NCI-H1105 (cell line): ENCODE measurements at regions not wholly inside any gene's neighbourhood (a gene's known extent, or its start where the extent isn't known, plus 50 kb on each side); places are given as distances from the start of the nearest gene placed in this dataset.
"Not testable (repeated sequence)": the region's sequence is repeated elsewhere in the genome, so short reads cannot be mapped to it uniquely, and the experiment has no call there.

Experiments
- DNase-seq: peaks from one replicate; lab custom pipeline; 2025; lab: John Stamatoyannopoulos, UW

DNA sequence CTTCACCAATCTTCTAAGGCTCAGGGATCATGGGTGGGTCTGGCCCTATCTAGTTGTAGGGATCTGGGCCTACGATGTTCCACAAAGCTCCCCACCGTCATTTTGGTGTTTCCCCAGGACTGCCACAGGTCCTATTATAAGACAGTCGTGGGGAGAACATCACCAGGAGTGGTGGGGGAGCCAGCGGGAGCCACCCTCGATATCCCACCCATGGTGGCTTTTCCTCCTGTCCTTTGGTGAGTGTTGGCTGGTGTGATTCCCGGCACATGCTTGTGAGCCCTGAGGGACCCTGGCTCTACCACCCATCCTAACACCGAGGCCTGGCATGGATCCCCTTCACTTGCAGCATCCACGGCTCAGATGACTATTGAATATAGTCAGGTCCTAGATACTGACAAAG, 247.4 kb downstream of the ACTR3B start:
- no peak for DNase-seq

DNA sequence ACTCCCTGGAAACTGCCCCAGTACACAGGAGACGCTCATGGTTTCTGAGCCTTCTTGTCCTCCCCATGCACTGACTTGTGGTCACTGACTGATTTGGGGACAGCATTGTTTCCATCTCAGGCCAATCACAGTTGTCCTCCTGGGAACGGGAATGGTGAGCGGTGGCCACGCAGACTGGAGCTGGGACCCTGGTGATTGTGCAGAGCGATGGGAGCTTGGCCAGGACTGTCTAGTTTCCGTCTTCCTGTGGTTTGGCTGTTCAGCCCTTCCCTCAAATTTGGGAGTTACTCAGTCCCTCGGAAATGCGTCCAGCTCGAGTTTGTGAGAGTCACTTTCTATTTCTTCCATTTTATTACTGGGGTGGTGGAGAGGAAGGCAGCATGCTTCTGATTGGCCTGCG, 250.9 kb downstream of the ACTR3B start:
- DNase-seq: no peak

GRCh38 chr7:153012203-153012602, 252.7 kb downstream of the ACTR3B start:
- no peak for DNase-seq

DNA sequence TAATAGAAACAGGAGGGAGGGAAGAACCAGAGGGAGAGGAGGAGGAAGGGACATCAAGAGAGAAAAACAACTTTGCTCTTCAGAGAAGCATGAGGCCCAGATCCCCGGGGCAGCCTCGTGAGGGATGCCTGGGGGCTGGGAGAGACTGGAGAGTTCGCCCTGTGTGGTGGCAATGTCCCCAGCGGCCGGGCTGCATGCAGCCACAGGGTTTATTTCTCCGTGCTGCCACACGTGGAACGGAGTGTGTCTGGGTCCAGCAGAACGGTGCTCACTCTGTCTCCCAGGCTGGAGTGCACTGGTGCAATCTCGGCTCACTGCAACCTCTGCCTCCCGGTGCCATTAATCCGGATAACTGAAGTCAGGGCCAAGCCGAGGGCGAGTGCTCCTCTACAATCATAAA, 257.7 kb downstream of the ACTR3B start:
- DNase-seq: no peak

GRCh38 chr7:153021542-153021941, 262.0 kb downstream of the ACTR3B start:
- DNase-seq: no peak

GRCh38 chr7:153022475-153023193, 263.1 kb downstream of the ACTR3B start:
- no peak for DNase-seq

DNA sequence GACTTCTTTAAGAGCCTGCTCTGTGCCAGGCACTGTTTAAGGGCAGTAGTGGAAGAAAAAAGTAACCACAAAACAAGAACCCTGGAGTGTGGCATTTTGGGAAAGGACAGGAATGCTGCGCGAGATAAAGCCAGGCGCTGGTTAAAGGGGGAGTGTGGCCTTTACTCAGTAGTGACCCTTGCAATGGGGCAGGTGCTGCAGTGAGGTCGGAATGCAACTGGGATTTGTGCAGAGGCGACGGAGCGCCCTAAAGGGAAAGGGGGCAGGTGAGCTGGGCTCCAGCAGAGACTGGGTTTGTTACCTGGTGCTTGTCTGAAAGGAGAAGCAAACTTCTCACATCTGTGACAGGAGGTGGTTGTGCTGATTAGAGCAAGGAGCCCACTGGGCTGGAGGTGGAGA, 263.6 kb downstream of the ACTR3B start:
- DNase-seq: no peak

- DNase-seq: no peak
These were observed 267.7 kb downstream of the ACTR3B start for GRCh38 chr7:153027210-153027609.

DNA sequence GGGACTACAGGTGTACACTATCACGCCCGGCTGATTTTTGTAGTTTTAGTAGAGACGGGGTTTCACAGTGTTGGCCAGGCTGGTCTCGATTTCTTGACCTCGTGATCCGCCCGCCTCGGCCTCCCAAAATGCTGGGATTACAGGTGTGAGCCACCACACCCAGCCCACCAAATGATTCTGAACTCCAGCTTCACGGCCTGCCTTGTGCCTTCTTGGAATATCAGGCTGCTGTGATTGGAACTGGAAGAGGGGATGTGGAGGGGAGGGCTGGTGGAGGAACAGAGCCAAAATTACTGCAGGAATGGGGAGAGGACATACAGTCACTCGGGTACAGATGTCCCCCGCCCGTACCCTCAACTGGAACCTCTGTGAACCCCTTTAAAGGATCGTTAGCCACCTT, 268.4 kb downstream of the ACTR3B start:
- no peak for DNase-seq

DNA sequence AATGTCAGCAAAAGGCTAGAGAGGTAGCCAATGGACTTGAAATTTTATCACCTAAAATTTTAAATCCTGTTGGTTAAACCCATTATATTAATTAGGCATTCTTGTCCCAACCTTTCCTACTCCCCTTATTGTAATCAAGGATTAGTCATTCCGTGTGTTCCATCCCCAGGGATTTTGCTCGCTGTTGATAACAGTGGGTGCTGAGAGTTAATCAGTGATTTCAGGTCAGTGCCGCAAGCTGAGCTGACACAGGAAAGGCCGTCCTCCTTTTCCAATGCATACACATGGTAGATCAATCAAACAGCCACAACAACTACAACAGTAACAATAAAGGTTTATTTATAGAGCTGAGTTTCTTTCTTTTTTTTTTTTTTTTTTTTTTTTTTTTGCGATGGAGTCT, 271.4 kb downstream of the ACTR3B start:
- DNase-seq: no peak

DNA sequence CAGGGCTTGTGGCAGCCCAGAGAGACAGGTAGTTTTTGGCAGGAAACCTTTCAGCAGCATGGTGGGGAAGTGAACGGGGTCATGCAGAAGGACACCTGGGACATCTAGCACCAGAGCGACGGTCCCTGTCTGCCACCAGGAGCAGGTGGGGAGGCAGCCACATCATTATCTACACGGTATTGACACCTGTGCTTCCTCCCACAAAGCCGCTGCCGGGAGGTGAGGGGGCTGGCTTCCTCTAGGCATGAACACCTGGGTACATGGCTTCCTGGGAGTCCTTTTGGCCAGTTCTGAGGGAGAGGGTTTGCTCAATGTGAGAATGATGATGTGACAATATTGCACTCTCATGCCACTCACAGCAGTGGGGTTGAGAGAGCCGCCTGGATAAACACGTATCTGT, 275.2 kb downstream of the ACTR3B start:
- no peak for DNase-seq

DNA sequence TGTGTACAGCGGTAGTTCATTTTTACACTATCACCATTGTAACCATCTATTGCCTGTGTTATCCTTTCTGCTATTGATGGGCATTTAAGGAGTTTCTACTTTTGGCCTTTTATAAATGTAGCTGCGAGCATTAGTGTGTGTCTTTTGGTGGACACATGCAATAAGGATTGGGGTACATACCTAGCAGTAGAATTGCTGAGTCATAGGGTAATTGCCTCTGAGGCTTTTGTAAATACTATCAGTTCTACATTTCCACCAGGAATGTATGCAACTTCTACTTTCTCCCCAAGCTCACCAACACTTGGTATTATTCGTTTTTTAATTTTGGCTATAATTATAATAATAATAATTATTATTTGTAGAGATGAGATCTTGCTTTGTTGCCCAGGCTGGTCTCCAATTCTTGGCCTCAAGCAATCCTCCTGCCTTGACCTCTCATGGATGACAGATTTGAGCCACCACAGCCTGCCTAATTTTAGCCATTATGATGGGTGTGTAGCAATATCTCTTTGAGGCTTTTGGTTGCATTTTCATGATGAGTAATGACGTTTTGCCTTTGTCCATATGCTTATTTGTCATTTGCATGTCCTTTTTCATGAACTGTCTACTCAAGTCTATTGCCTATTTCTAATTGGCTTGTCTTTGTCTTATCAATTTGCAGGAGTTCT, 277.0 kb downstream of the ACTR3B start:
- no peak for DNase-seq

GRCh38 chr7:153043440-153043839, 283.9 kb downstream of the ACTR3B start:
- DNase-seq: no peak

- DNase-seq: no peak
These were observed 285.4 kb downstream of the ACTR3B start for GRCh38 chr7:153044981-153045380.

DNA sequence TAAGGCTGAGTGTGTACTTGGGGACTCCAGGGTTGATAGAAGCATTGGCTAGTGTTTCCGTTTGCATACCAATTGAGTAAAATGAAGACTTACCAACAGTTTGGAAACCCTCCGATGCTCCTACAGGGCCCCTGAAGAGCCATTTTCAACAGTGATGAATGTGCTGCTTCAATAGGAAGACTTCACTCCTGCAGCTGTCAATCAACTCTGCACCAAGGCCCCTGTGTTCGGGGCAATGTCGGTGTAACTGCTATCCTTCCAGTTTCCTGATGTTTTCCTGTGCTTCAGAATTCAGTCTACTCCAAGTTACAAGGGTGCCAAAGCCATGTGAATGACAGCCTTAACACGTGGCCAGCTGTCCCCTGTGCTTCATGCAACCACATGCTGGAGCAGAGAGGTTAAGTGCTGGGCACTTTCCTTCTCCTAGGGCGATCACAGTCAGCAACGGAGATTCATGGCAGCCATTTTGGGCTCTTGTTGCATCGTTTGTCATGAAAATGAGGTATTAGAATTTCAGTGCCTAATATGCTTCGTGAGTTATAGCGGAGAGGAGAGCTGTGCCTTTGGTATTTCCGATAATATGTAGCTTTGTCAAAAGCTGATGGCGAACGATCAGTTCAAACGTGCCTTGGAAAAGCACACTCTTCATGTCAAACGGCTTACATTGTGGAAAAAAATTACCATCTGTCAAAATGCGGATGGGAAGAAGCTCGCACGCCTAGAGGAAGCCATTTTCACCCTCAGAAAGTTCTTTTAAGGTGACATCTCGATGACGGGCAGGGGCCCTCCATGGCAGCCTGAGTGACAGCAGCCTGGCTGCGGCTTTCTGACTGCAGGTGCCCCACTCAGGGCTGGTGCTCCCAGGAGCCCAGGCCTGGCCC, 287.8 kb downstream of the ACTR3B start:
- DNase-seq: no peak

DNA sequence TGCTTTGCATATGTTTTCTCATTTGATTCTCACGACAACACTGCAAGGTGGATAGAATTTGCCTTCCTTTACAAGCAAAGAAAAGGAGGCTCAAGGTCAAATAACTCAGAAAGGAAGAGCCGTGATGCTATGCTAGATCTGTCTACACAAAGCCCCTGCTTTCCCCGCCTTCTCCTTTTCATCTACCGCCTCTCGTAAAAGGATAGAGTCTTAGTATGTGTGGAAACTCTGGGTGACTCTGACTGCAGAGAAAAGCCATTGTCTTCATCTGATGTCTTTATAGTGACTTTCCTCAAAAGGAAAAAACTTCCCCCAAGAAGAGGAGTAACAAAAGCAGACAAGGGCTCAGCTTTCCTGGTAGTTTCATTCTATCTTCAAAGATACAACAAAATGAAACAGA, 292.7 kb downstream of the ACTR3B start:
- no peak for DNase-seq

DNA sequence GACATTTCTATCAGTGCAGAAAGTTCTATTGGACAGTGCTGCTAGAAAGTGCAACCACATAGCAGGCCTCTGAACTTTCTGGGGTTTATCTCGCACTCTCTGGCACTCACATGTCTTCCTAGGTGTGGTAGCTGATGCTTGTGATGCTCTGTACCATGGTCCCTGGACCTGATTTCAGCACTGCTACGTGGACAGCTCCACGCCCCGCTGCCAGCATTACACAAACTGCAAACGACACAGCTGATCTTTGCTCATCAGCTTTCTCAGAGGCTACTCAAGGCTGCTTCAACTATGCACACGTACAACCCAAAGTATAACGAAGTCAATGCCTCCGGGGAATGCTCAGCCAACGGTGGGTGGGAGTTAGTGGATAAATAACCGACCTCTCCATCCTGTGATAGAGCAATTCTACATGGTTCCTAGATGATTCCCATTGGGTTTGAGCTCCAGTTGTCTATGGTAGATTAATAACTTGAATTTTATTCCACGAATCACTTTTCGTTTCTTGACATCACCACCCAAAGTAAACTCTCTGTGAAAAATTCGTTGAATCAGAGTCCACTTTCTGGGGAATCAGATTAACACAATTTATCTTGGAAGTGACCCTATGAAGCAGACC, 302.5 kb downstream of the ACTR3B start:
- DNase-seq: no peak

- no peak for DNase-seq
These were observed 305.5 kb downstream of the ACTR3B start for GRCh38 chr7:153065051-153065450.

GRCh38 chr7:153066711-153067110, 307.2 kb downstream of the ACTR3B start:
- DNase-seq: no peak

- DNase-seq: no peak
These were observed 310.6 kb downstream of the ACTR3B start for GRCh38 chr7:153070141-153070540.

DNA sequence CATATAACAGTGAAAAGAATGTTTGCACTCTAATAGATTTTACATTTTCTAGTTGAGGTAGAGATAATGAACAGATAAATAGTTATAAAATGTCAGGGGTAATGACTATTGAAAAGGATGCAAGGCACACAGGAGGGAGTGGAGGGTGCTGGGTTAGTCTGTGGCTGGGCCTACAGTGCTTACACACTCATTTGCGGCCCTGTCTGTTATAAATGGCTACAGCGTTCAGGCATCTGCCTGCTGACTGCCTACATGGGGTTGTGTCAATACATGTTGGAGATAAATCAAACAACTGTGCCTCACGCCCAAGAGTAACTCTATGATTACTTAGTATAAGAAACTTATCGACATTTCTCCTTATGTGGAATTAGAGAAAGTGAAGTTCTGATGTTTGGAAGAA, 313.3 kb downstream of the ACTR3B start:
- no peak for DNase-seq

DNA sequence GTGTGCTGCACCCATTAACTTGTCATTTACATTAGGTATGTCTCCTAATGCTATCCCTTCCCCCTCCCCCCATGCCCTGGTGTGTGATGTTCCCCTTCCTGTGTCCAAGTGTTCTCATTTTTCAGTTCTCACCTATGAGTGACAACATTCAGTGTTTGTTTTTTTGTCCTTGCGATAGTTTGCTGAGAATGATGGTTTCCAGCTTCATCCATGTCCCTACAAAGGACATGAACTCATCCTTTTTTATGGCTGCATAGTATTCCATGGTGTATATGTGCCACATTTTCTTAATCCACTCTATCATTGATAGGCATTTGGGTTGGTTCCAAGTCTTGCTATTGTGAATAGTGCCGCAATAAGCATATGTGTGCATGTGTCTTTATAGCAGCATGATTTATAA, 316.7 kb downstream of the ACTR3B start:
- not testable (repeated sequence) for DNase-seq
